ENCODE measurements at regions not wholly inside any gene's neighbourhood (a gene's known extent, or its start where the extent isn't known, plus 50 kb on each side); places are given as distances from the start of the nearest gene placed in this dataset.

- H3K9ac ChIP-seq (ENCODE audit: insufficient read depth, low read length), result no peak overlapping the region
- H3K9me3 ChIP-seq (ENCODE audit: control insufficient read depth, insufficient read depth, low read depth, low read length), result no peaks in the 10 kb centered on the region
- no peak for TF ChIP-seq CTCF (conservative IDR thresholded peaks at IDR 0.05 in 1 of 2, IDR thresholded peaks at IDR 0.05 in 1 of 2; ENCODE audit: low read depth in 1 of 2, low read length in 2 of 2)
- no peak for TF ChIP-seq EZH2 (IDR thresholded peaks at IDR 0.05; ENCODE audit: low read length, missing control alignments)
- H3K27ac ChIP-seq (ENCODE audit: insufficient read depth, low read length), result no peak overlapping the region
- H3K4me2 ChIP-seq (ENCODE audit: extremely low read depth, insufficient read depth, low read length), result no peak overlapping the region
- no peak overlapping the region for H2AFZ ChIP-seq (ENCODE audit: low read length)
- H3K79me2 ChIP-seq (ENCODE audit: control insufficient read depth, insufficient read depth, low read length), result no peaks in the 10 kb centered on the region
- peaks cover 9% of the 10 kb centered on the region for H3K27me3 ChIP-seq (ENCODE audit: control insufficient read depth, insufficient read depth, low read length)
- no peaks in the 10 kb centered on the region for H3K4me1 ChIP-seq (ENCODE audit: control insufficient read depth, extremely low read depth, insufficient read depth, low read length)
- no peak overlapping the region for H3K4me3 ChIP-seq (replicated peaks in 1 of 4; ENCODE audit: control extremely low read depth in 1 of 4, insufficient read depth in 1 of 4, low read depth in 3 of 4, low read length in 4 of 4)
- H3K36me3 ChIP-seq (ENCODE audit: control insufficient read depth, insufficient read depth, low read length), result no peaks in the 10 kb centered on the region
- DNase-seq (ENCODE audit: low read depth in 2 of 2), result no peak
- no peaks in the 10 kb centered on the region for H4K20me1 ChIP-seq (ENCODE audit: control insufficient read depth, extremely low read depth, insufficient read depth, low read length)
These were observed 219.0 kb upstream of the ZMIZ1 start for GRCh38 chr10:78849731-78850130.

GRCh38 chr10:78850644-78851435 lies 217.9 kb upstream of the ZMIZ1 start:
- H3K4me3 ChIP-seq (replicated peaks in 1 of 4; ENCODE audit: control extremely low read depth in 1 of 4, insufficient read depth in 1 of 4, low read depth in 3 of 4, low read length in 4 of 4), result no peak overlapping the region
- H3K4me1 ChIP-seq (ENCODE audit: control insufficient read depth, extremely low read depth, insufficient read depth, low read length), result no peaks in the 10 kb centered on the region
- no peaks in the 10 kb centered on the region for H3K79me2 ChIP-seq (ENCODE audit: control insufficient read depth, insufficient read depth, low read length)
- H3K4me2 ChIP-seq (ENCODE audit: extremely low read depth, insufficient read depth, low read length), result no peak overlapping the region
- H3K27me3 ChIP-seq (ENCODE audit: control insufficient read depth, insufficient read depth, low read length), result peaks cover 4% of the 10 kb centered on the region
- no peak overlapping the region for H3K9ac ChIP-seq (ENCODE audit: insufficient read depth, low read length)
- TF ChIP-seq CTCF (conservative IDR thresholded peaks at IDR 0.05 in 1 of 2, IDR thresholded peaks at IDR 0.05 in 1 of 2; ENCODE audit: low read depth in 1 of 2, low read length in 2 of 2) (no peak), EZH2 (IDR thresholded peaks at IDR 0.05; ENCODE audit: low read length, missing control alignments) (no peak)
- H4K20me1 ChIP-seq (ENCODE audit: control insufficient read depth, extremely low read depth, insufficient read depth, low read length), result no peaks in the 10 kb centered on the region
- H3K36me3 ChIP-seq (ENCODE audit: control insufficient read depth, insufficient read depth, low read length), result no peaks in the 10 kb centered on the region
- DNase-seq (ENCODE audit: low read depth in 2 of 2), result no peak
- H3K27ac ChIP-seq (ENCODE audit: insufficient read depth, low read length), result no peak overlapping the region
- no peaks in the 10 kb centered on the region for H3K9me3 ChIP-seq (ENCODE audit: control insufficient read depth, insufficient read depth, low read depth, low read length)
- no peak overlapping the region for H2AFZ ChIP-seq (ENCODE audit: low read length)

- DNase-seq (ENCODE audit: low read depth in 2 of 2), result peak in 1 of 2 donors; percentile 22
- H3K27me3 ChIP-seq (ENCODE audit: control insufficient read depth, insufficient read depth, low read length), result peaks cover 5% of the 10 kb centered on the region
- no peaks in the 10 kb centered on the region for H3K9me3 ChIP-seq (ENCODE audit: control insufficient read depth, insufficient read depth, low read depth, low read length)
- no peak overlapping the region for H2AFZ ChIP-seq (ENCODE audit: low read length)
- H3K36me3 ChIP-seq (ENCODE audit: control insufficient read depth, insufficient read depth, low read length), result no peaks in the 10 kb centered on the region
- H4K20me1 ChIP-seq (ENCODE audit: control insufficient read depth, extremely low read depth, insufficient read depth, low read length), result no peaks in the 10 kb centered on the region
- no peaks in the 10 kb centered on the region for H3K4me1 ChIP-seq (ENCODE audit: control insufficient read depth, extremely low read depth, insufficient read depth, low read length)
- no peak overlapping the region for H3K9ac ChIP-seq (ENCODE audit: insufficient read depth, low read length)
- H3K4me2 ChIP-seq (ENCODE audit: extremely low read depth, insufficient read depth, low read length), result no peak overlapping the region
- no peak for TF ChIP-seq EZH2 (IDR thresholded peaks at IDR 0.05; ENCODE audit: low read length, missing control alignments)
- TF ChIP-seq CTCF (conservative IDR thresholded peaks at IDR 0.05 in 1 of 2, IDR thresholded peaks at IDR 0.05 in 1 of 2; ENCODE audit: low read depth in 1 of 2, low read length in 2 of 2), result no peak
- no peaks in the 10 kb centered on the region for H3K79me2 ChIP-seq (ENCODE audit: control insufficient read depth, insufficient read depth, low read length)
- no peak overlapping the region for H3K27ac ChIP-seq (ENCODE audit: insufficient read depth, low read length)
- H3K4me3 ChIP-seq (replicated peaks in 1 of 4; ENCODE audit: control extremely low read depth in 1 of 4, insufficient read depth in 1 of 4, low read depth in 3 of 4, low read length in 4 of 4), result no peak overlapping the region
These were observed 217.1 kb upstream of the ZMIZ1 start for GRCh38 chr10:78851647-78852046.
